ENCODE measurements at regions not wholly inside any gene's neighbourhood (a gene's known extent, or its start where the extent isn't known, plus 50 kb on each side); places are given as distances from the start of the nearest gene placed in this dataset.

DNA sequence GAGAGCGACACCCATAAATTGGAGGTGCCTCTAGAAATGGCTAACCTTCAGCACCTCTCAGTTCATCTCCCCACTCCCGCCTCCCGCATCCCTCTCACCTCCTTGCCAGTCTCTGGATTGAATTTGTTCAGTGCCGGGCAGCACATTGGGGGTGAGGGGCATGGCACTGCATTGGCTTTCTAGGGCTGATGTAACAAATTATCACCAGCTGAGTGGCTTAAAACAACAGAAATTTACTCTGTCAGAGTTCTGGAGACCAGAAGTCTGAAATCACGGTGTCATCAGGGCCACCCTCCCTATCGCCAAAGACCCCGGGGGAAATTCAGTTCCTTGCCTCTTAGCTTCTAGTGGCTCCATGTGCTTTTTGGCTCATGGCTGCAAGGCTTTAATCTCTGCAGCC, 105.1 kb upstream of the RBPJ start:
- TF ChIP-seq, protein P1, sequence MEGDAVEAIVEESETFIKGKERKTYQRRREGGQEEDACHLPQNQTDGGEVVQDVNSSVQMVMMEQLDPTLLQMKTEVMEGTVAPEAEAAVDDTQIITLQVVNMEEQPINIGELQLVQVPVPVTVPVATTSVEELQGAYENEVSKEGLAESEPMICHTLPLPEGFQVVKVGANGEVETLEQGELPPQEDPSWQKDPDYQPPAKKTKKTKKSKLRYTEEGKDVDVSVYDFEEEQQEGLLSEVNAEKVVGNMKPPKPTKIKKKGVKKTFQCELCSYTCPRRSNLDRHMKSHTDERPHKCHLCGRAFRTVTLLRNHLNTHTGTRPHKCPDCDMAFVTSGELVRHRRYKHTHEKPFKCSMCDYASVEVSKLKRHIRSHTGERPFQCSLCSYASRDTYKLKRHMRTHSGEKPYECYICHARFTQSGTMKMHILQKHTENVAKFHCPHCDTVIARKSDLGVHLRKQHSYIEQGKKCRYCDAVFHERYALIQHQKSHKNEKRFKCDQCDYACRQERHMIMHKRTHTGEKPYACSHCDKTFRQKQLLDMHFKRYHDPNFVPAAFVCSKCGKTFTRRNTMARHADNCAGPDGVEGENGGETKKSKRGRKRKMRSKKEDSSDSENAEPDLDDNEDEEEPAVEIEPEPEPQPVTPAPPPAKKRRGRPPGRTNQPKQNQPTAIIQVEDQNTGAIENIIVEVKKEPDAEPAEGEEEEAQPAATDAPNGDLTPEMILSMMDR (conservative IDR thresholded peaks at IDR 0.05) = no peak
- TF ChIP-seq EZH2 (IDR thresholded peaks at IDR 0.05; ENCODE audit: low read depth) = no peak

All from PC-9 (cell line).